Right atrium auricular region (tissue), 2 donors: ENCODE measurements at regions not wholly inside any gene's neighbourhood (a gene's known extent, or its start where the extent isn't known, plus 50 kb on each side); places are given as distances from the start of the nearest gene placed in this dataset.

Source experiments
- DNase-seq: peaks from one replicate; pipeline ENCODE4 v3.0.0-alpha.2; 2019; ENCODE audit warnings: low spot score
- H3K27ac ChIP-seq, 2 donors: fragments of 200-600 bp; sonication (generic); 1 replicate in 1 of 2; 2 replicates in 1 of 2; pipeline ENCODE4 v1.5.1; 2016 to 2019
- H3K27me3 ChIP-seq, 2 donors: fragments of 200-600 bp; sonication (generic); one replicate each; pipeline versions ENCODE4 v1.5.1 to v1.6.0; 2017 to 2019
- H3K36me3 ChIP-seq: fragments of 200-600 bp; sonication (generic); one replicate; pipeline ENCODE4 v1.5.1; 2016
- H3K4me1 ChIP-seq, 2 donors: fragments of 200-600 bp; sonication (generic); one replicate each; pipeline versions ENCODE4 v1.5.1 to v1.6.0; 2017 to 2019
- H3K4me3 ChIP-seq, 2 donors: fragments of 200-600 bp; sonication (generic); 1 replicate in 1 of 2; 2 replicates in 1 of 2; pipeline ENCODE4 v1.5.1; 2017 to 2019; ENCODE audit warnings: mild to moderate bottlenecking in 1 of 2, moderate library complexity in 1 of 2
- H3K9me3 ChIP-seq, 2 donors: fragments of 200-600 bp; sonication (generic); one replicate each; pipeline ENCODE4 v1.5.1; 2019
- TF ChIP-seq, protein P1 (sequence below), 2 donors: fragments of 200-600 bp; sonication (generic); IDR thresholded peaks; one replicate each; pipeline ENCODE4 v1.5.1; 2019; ENCODE audit warnings: antibody characterized with exemption in 2 of 2

DNA sequence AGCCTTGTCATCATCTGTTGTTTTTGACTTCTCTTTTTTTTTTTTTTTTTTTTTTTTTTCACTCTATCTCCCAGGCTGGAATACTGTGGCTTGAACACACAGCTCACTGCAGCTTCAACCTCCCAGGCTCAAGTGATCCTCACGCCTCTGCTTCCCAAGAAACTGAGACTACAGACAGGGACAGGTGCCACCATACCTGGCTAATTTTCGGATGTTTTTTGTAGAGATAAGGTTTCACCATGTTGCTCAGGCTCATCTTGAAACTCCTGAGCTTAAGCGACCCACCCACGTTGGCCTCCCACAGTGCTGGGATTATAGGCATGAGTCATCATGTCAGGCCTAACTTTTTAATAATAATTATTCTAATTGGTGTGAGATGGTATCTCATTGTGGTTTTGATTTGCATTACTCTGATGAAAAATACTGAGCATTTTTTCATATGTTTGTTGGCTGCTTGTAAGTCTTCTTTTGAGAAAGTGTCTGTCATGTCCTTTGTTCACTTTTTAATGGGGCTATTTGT, 51.3 kb upstream of the OR9G4 start:
- Histone ChIP-seq H3K4me3 (no peak overlapping the region), H3K27me3 (no peaks in the 10 kb centered on the region), H3K4me1 (no peaks in the 10 kb centered on the region), H3K27ac (no peak overlapping the region), H3K36me3 (no peaks in the 10 kb centered on the region), H3K9me3 (no peaks in the 10 kb centered on the region)
- TF ChIP-seq, protein P1, sequence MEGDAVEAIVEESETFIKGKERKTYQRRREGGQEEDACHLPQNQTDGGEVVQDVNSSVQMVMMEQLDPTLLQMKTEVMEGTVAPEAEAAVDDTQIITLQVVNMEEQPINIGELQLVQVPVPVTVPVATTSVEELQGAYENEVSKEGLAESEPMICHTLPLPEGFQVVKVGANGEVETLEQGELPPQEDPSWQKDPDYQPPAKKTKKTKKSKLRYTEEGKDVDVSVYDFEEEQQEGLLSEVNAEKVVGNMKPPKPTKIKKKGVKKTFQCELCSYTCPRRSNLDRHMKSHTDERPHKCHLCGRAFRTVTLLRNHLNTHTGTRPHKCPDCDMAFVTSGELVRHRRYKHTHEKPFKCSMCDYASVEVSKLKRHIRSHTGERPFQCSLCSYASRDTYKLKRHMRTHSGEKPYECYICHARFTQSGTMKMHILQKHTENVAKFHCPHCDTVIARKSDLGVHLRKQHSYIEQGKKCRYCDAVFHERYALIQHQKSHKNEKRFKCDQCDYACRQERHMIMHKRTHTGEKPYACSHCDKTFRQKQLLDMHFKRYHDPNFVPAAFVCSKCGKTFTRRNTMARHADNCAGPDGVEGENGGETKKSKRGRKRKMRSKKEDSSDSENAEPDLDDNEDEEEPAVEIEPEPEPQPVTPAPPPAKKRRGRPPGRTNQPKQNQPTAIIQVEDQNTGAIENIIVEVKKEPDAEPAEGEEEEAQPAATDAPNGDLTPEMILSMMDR (IDR thresholded peaks at IDR 0.05) = no peak
- DNase-seq = no peak
